ENCODE measurements at regions not wholly inside any gene's neighbourhood (a gene's known extent, or its start where the extent isn't known, plus 50 kb on each side); places are given as distances from the start of the nearest gene placed in this dataset.
"Not testable (repeated sequence)": the region's sequence is repeated elsewhere in the genome, so short reads cannot be mapped to it uniquely, and the experiment has no call there.

DNA sequence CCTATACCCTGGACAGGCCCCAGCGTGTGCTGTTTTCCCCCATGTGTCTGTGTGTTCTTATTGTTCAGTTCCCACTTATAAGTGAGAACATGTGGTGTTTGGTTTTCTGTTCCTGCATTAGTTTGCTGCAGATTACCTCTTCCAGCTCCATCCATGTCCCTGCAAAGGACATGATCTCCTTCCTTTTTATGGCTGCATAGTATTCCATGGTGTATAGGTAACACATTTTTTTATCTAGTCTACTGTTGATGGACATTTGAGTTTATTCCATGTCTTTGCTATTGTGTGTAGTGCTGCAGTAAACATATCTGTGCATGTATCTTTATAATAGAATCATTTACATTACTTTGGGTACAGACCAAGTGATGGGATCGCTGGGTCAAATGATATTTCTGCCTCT, 703.6 kb upstream of the CTNND2 start:
- TF ChIP-seq, protein P1, sequence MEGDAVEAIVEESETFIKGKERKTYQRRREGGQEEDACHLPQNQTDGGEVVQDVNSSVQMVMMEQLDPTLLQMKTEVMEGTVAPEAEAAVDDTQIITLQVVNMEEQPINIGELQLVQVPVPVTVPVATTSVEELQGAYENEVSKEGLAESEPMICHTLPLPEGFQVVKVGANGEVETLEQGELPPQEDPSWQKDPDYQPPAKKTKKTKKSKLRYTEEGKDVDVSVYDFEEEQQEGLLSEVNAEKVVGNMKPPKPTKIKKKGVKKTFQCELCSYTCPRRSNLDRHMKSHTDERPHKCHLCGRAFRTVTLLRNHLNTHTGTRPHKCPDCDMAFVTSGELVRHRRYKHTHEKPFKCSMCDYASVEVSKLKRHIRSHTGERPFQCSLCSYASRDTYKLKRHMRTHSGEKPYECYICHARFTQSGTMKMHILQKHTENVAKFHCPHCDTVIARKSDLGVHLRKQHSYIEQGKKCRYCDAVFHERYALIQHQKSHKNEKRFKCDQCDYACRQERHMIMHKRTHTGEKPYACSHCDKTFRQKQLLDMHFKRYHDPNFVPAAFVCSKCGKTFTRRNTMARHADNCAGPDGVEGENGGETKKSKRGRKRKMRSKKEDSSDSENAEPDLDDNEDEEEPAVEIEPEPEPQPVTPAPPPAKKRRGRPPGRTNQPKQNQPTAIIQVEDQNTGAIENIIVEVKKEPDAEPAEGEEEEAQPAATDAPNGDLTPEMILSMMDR (IDR thresholded peaks at IDR 0.05; ENCODE audit: insufficient read depth, low read length) = not testable (repeated sequence)
- not testable (repeated sequence) for TF ChIP-seq POLR2AphosphoS5 (IDR thresholded peaks at IDR 0.05; ENCODE audit: low read depth); REST (IDR thresholded peaks at IDR 0.05; ENCODE audit: insufficient replicate concordance, low read depth); GABPA (IDR thresholded peaks at IDR 0.05; ENCODE audit: low read depth); SPI1 (IDR thresholded peaks at IDR 0.05; ENCODE audit: borderline replicate concordance, low read depth)
